Kidney (tissue), 13 donors: ENCODE measurements at regions not wholly inside any gene's neighbourhood (a gene's known extent, or its start where the extent isn't known, plus 50 kb on each side); places are given as distances from the start of the nearest gene placed in this dataset.

Experiments
- DNase-seq, 5 donors: peaks; one replicate each; pipeline ENCODE4 v3.0.0-alpha.2; 2013 to 2020
- FAIRE-seq: peaks from 2 replicates; lab custom pipeline; 2012; peaks lifted over from hg19 to GRCh38; lab: Jason Lieb, UNC
- H3K27ac ChIP-seq, 2 donors: one replicate each; pipeline ENCODE4 v1.7.0; 2013; ENCODE audit warnings: low read depth in 2 of 2, low read length in 2 of 2, inconsistent platforms in 1 of 2
- H3K27me3 ChIP-seq: one replicate; pipeline ENCODE4 v1.7.1; 2013; ENCODE audit warnings: low read length, inconsistent platforms; ENCODE audit not compliant: control insufficient read depth, insufficient read depth
- H3K36me3 ChIP-seq, 3 donors: one replicate each; pipeline versions ENCODE4 v1.7.0 to v1.7.1; 2013; ENCODE audit warnings: low read length in 3 of 3, control low read depth in 1 of 3, inconsistent platforms in 1 of 3; ENCODE audit not compliant: insufficient read depth in 3 of 3, control insufficient read depth in 2 of 3
- H3K4me1 ChIP-seq, 3 donors: one replicate each; pipeline versions ENCODE4 v1.7.0 to v1.7.1; 2013; ENCODE audit warnings: low read length in 3 of 3, inconsistent platforms in 1 of 3, low read depth in 1 of 3; ENCODE audit not compliant: control insufficient read depth in 2 of 3, insufficient read depth in 2 of 3
- H3K4me3 ChIP-seq, 3 donors: one replicate each; pipeline versions ENCODE4 v1.7.0 to v1.8.1; 2013; ENCODE audit warnings: low read length in 3 of 3, control low read depth in 1 of 3, inconsistent platforms in 1 of 3
- H3K9ac ChIP-seq, 3 donors: one replicate each; pipeline versions ENCODE4 v1.7.0 to v1.7.1; 2013; ENCODE audit warnings: low read length in 3 of 3, control low read depth in 1 of 3, inconsistent platforms in 1 of 3
- H3K9me3 ChIP-seq, 3 donors: one replicate each; pipeline versions ENCODE4 v1.7.0 to v1.7.1; 2013; ENCODE audit warnings: low read length in 3 of 3, control low read depth in 1 of 3, inconsistent platforms in 1 of 3; ENCODE audit not compliant: control insufficient read depth in 2 of 3, insufficient read depth in 1 of 3
- CTCF ChIP-seq: IDR thresholded peaks from 3 replicates; pipeline ENCODE4 v1.5.1; 2012; ENCODE audit warnings: mild to moderate bottlenecking, moderate library complexity, borderline replicate concordance; ENCODE audit not compliant: insufficient read depth; ENCODE audit errors: extremely low read depth
- intact Hi-C: fragments of 100-400 bp; cut with DNase I; formaldehyde crosslinking; loops from one replicate; pipeline ENCODE4 v1.11.1; 2022
- donor health status: control.
- donor health status: control.
- donor health status: control.
- donor health status: control.
- donor health status: control.
- donor health status: DM: yes; HTN: yes; CAD: no.
- donor health status: Normal renal cell carcinoma (clear cell type).

- H3K27ac ChIP-seq = no peak overlapping the region
- no peaks in the 10 kb centered on the region for H3K27me3 ChIP-seq
- no peak overlapping the region for H3K9ac ChIP-seq
- no peak overlapping the region for H3K4me3 ChIP-seq
- no peaks in the 10 kb centered on the region for H3K4me1 ChIP-seq
- intact Hi-C loops = no loop called here
- no peak for FAIRE-seq
- no peak for TF ChIP-seq CTCF
- H3K36me3 ChIP-seq = no peaks in the 10 kb centered on the region
- no peak for DNase-seq
- no peaks in the 10 kb centered on the region for H3K9me3 ChIP-seq
These were observed 248.6 kb upstream of the EPHA5 start for GRCh38 chr4:65918872-65919271.

DNA sequence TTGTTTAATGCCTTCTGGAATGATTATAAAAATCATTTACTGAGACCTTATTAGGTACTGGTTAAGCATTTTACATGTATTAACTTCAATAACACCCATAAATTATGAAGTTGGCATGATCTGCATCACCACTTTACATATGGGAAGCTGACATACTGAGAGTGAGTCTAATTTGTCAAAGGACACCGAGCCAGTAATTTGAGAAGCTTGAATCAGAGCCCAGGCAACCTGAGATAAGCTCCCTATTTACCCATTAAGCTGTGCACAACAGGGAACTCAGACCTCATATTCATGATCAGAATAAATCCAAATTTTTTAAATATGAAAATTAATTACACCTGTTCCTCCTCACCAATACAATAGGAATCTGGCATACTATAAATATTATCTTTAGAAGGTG, 247.9 kb upstream of the EPHA5 start:
- H3K4me3 ChIP-seq = no peak overlapping the region
- no peak overlapping the region for H3K9ac ChIP-seq
- DNase-seq (no peak), FAIRE-seq (no peak)
- no peaks in the 10 kb centered on the region for H3K9me3 ChIP-seq
- H3K36me3 ChIP-seq = no peaks in the 10 kb centered on the region
- no peaks in the 10 kb centered on the region for H3K4me1 ChIP-seq
- TF ChIP-seq CTCF = no peak
- H3K27me3 ChIP-seq = no peaks in the 10 kb centered on the region
- H3K27ac ChIP-seq = no peak overlapping the region
- intact Hi-C loops = no loop called here

DNA sequence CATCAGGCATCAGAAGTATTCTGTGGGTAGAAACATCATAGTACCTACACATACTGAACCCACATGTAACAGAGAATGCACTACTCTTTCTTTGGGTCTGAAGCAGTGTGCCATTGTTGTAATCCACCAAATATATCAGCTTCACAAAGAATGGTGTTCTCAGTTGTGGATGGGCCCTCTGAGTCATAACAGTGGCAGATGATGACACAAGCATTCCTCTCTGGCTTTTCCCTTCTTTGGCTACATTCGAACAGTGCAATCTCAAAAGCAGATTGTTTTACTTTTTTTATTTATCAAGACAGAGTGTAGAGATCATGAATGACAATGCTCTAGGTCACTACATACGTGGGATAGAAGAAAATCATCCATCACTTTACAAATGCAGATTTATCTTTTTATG, 247.2 kb upstream of the EPHA5 start:
- Histone ChIP-seq H3K9me3 (no peaks in the 10 kb centered on the region), H3K27me3 (no peaks in the 10 kb centered on the region), H3K4me1 (no peaks in the 10 kb centered on the region), H3K27ac (no peak overlapping the region), H3K36me3 (no peaks in the 10 kb centered on the region), H3K9ac (no peak overlapping the region), H3K4me3 (no peak overlapping the region)
- no peak for DNase-seq
- intact Hi-C loops = no loop called here
- FAIRE-seq = no peak
- no peak for TF ChIP-seq CTCF

- Histone ChIP-seq H3K36me3 (no peaks in the 10 kb centered on the region), H3K4me3 (no peak overlapping the region), H3K4me1 (no peaks in the 10 kb centered on the region), H3K27ac (no peak overlapping the region), H3K9me3 (no peaks in the 10 kb centered on the region), H3K9ac (no peak overlapping the region), H3K27me3 (no peaks in the 10 kb centered on the region)
- no peak for DNase-seq
- TF ChIP-seq CTCF = no peak
- no peak for FAIRE-seq
- intact Hi-C loops = no loop called here
These were observed 241.4 kb upstream of the EPHA5 start for GRCh38 chr4:65911720-65912119.
